ENCODE measurements at regions not wholly inside any gene's neighbourhood (a gene's known extent, or its start where the extent isn't known, plus 50 kb on each side); places are given as distances from the start of the nearest gene placed in this dataset.

GRCh38 chr5:57398413-57399093 is 84.1 kb downstream of the ACTBL2 start:
- TF ChIP-seq EZH2 (IDR thresholded peaks at IDR 0.05; ENCODE audit: insufficient read depth, poor library complexity, severe bottlenecking) (no peak), EZH2phosphoT487 (IDR thresholded peaks at IDR 0.05; ENCODE audit: insufficient read depth, low read depth) (no peak)

Data from GM23248 (cell line).